GM19025 (cell line): ENCODE measurements at regions not wholly inside any gene's neighbourhood (a gene's known extent, or its start where the extent isn't known, plus 50 kb on each side); places are given as distances from the start of the nearest gene placed in this dataset.

Experiments
- ATAC-seq: cut with Tn5 transposase; IDR thresholded peaks from one replicate; pipeline ENCODE4 v1.9.1; 2021; ENCODE audit warnings: mild to moderate bottlenecking, low read depth, moderate library complexity; ENCODE audit not compliant: unreplicated experiment

DNA sequence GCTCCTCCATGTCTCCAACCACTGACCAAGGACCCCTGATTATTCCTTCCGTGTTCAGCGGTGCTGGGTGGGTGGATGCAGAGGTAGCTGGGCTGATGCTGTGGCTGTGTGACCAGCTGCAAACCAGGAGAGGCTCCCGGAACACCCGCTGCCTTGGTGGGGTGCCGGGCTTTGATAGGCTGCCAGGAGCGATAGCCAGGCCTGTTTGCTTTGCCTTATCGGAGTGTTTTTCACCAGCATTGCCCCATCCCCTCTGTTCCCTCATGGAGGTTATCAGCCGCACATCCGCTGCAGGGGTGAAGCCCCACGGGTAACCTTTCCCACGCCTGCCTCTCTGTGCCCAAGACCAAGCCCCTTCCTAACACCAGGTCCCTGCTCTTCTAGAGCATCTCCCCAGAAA, 354.3 kb downstream of the C16orf95 start:
- no peak for ATAC-seq

- no peak for ATAC-seq
Measured at GRCh38 chr16:86963600-86964575, 353.3 kb downstream of the C16orf95 start.

GRCh38 chr16:86964796-86965241, 352.4 kb downstream of the C16orf95 start:
- no peak for ATAC-seq

DNA sequence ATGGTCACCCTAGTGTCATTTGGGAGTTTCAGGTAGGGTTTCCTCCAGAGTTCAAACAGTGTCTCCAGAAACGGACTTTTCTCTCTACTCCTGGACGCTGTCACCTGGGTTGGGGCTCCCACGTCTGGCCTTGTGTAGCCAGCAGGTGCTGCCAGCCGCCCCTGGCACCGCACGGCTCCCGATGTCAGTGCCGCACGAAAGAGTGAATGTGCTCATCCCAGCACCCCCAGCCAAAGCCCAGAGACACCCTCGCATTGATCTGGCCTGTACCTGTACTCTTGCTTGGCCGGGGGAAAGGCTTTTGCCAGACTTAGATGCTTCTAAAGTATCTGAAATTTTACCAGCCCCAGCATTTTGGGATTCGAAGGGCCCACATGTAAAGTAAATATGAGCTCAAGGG, 351.9 kb downstream of the C16orf95 start:
- ATAC-seq = no peak

- no peak for ATAC-seq
Measured at GRCh38 chr16:86965840-86966550, 351.2 kb downstream of the C16orf95 start.

- no peak for ATAC-seq
Measured at GRCh38 chr16:86966777-86967176, 350.4 kb downstream of the C16orf95 start.

DNA sequence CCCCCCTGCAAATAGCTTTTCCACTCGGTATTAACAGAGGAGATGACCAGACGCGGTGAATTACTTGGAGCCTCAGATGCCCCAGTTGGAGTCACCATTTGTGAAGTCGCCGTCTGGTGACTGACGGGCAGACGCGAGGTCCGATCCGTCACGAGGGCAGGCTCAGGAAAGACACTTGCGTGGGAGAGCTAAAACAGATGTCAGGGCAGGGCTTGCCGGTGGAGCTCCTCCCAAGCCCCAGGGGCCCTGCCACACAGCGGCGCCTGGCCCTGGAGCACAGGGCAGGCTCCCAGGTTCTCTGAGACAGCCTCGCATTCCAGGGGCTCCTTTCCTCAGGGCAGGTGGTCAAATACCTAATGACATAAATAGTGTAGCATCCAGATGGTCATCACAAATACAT, 348.3 kb downstream of the C16orf95 start:
- no peak for ATAC-seq

DNA sequence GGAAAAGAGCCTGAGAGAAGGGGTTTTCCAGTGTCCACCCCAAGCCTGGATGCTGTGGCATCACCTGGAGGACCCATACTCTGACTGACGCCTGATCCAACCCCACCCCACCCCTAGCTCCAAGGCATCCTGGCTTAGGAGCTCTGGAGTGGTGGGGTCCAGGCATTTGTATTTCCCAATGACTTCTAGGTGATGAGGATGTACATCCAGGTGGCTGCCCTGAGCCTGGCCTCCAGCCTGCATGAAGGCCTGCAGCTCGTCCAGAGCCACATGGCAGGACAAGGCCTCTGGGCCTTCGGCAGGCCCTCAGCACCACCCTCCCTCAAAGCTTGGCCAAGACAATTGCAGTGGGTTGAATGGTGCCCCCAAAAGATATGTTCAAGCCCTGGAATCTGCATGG, 347.5 kb downstream of the C16orf95 start:
- no peak for ATAC-seq

- ATAC-seq = no peak
Measured at GRCh38 chr16:86970279-86970678, 346.9 kb downstream of the C16orf95 start.

DNA sequence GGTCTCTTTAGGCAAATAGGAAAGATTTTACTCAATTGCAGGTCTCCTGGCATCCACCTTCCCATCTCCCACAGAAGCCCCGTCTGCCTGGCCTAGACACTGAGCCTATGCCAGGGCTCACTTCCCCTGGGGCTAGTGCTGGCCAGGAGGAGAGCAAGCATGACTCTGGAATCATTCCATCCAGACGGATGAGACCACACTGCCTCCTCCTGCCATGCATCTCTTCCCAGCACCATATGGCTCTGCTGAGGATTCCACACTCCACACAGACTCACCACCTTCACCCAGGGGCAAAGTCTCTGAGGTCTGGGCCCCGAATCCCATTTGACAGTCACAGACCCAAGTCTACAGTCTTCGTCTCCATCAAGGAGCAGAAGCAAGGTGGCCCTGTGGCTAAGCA, 346.5 kb downstream of the C16orf95 start:
- no peak for ATAC-seq

- ATAC-seq = no peak
Measured at GRCh38 chr16:86971251-86971650, 345.9 kb downstream of the C16orf95 start.

GRCh38 chr16:86974120-86974519, 343.1 kb downstream of the C16orf95 start:
- no peak for ATAC-seq

GRCh38 chr16:86975445-86975844, 341.7 kb downstream of the C16orf95 start:
- no peak for ATAC-seq

- no peak for ATAC-seq
Measured at GRCh38 chr16:86977076-86977676, 340.0 kb downstream of the C16orf95 start.

GRCh38 chr16:86978445-86979030, 338.7 kb downstream of the C16orf95 start:
- no peak for ATAC-seq

DNA sequence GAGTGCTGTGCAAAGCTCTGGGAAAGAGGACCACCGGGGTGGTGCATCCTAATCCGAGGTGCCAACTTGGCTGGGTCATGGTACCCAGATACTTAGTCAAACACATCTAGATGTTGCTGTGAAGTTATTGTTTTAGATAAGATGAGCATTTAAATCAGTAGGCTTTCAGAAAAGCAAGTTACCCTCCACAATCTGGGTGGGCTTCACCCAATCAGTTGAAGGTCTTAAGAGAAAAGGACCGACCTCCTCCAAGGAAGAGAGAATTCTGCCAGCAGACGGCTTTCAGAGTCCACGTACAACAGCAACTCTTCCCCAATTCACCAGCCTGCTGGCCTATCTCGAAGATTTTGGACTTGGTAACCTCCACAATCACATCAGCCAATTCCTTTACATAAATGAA, 338.1 kb downstream of the C16orf95 start:
- no peak for ATAC-seq

GRCh38 chr16:86979984-86980553, 337.1 kb downstream of the C16orf95 start:
- no peak for ATAC-seq

GRCh38 chr16:86980644-86981043, 336.5 kb downstream of the C16orf95 start:
- ATAC-seq = no peak

- ATAC-seq = no peak
Measured at GRCh38 chr16:86982347-86982596, 334.9 kb downstream of the C16orf95 start.

- ATAC-seq = no peak
Measured at GRCh38 chr16:86982912-86983311, 334.3 kb downstream of the C16orf95 start.

GRCh38 chr16:86983621-86984020, 333.6 kb downstream of the C16orf95 start:
- ATAC-seq = no peak
